Cardiac fibroblast (primary cell): ENCODE measurements at regions not wholly inside any gene's neighbourhood (a gene's known extent, or its start where the extent isn't known, plus 50 kb on each side); places are given as distances from the start of the nearest gene placed in this dataset.

Source experiments
- DNase-seq, 2 donors: peaks; one replicate each; pipeline versions ENCODE4 v3.0.0 to v3.0.0-alpha.2; 2010; ENCODE audit warnings: low read depth in 2 of 2
- H3K4me3 ChIP-seq, 2 donors: replicated peaks in 1 of 2; 1 replicate in 1 of 2; 2 replicates in 1 of 2; pipeline ENCODE4 v1.5.1; 2011; ENCODE audit warnings: low read depth in 2 of 2, low read length in 2 of 2, mild to moderate bottlenecking in 2 of 2, moderate library complexity in 1 of 2
- CTCF ChIP-seq: IDR thresholded peaks from one replicate; pipeline ENCODE4 v1.5.1; 2011; ENCODE audit warnings: low read depth, mild to moderate bottlenecking, low read length, inconsistent platforms

- no peak for TF ChIP-seq CTCF
- DNase-seq, result no peak
- H3K4me3 ChIP-seq, result no peak overlapping the region
Measured at GRCh38 chrX:97728215-97728614, 844.5 kb downstream of the RPA4 start.

GRCh38 chrX:97740044-97740443 lies 856.3 kb downstream of the RPA4 start:
- H3K4me3 ChIP-seq, result no peak overlapping the region
- TF ChIP-seq CTCF, result no peak
- peak in 1 of 2 donors; percentile 16 for DNase-seq

- TF ChIP-seq CTCF, result no peak
- no peak overlapping the region for H3K4me3 ChIP-seq
- DNase-seq, result peak in 1 of 2 donors; percentile 1
Measured at GRCh38 chrX:97740886-97741285, 857.2 kb downstream of the RPA4 start.

- H3K4me3 ChIP-seq, result no peak overlapping the region
- peak; percentile 29 for TF ChIP-seq CTCF
- peak in 1 of 2 donors; percentile 1 for DNase-seq
Measured at GRCh38 chrX:97743014-97743413, 859.3 kb downstream of the RPA4 start.

- TF ChIP-seq CTCF, result no peak
- H3K4me3 ChIP-seq, result no peak overlapping the region
- DNase-seq, result no peak
Measured at GRCh38 chrX:97747346-97747745, 863.6 kb downstream of the RPA4 start.

GRCh38 chrX:97751016-97751415 lies 867.3 kb downstream of the RPA4 start:
- no peak overlapping the region for H3K4me3 ChIP-seq
- TF ChIP-seq CTCF, result no peak
- DNase-seq, result no peak

GRCh38 chrX:97751735-97752134 lies 868.0 kb downstream of the RPA4 start:
- no peak for DNase-seq
- TF ChIP-seq CTCF, result no peak
- H3K4me3 ChIP-seq, result no peak overlapping the region
